IPS-NIHi7 (cell line): ENCODE measurements at regions not wholly inside any gene's neighbourhood (a gene's known extent, or its start where the extent isn't known, plus 50 kb on each side); places are given as distances from the start of the nearest gene placed in this dataset.
A peak's percentile ranks its signal among the peaks of the same experiment; 100 is the strongest.
"Not testable (repeated sequence)": the region's sequence is repeated elsewhere in the genome, so short reads cannot be mapped to it uniquely, and the experiment has no call there.

ENCODE experiments used
- DNase-seq: peaks from one replicate; pipeline ENCODE4 v3.0.0; 2012; ENCODE audit warnings: mixed read lengths; ENCODE audit errors: extremely low spot score

GRCh38 chr2:3036432-3037125, 341.0 kb downstream of the EIPR1 start:
- DNase-seq, result no peak

- no peak for DNase-seq
Observed at GRCh38 chr2:3035385-3036050, 342.1 kb downstream of the EIPR1 start.

GRCh38 chr2:3034856-3035255, 342.8 kb downstream of the EIPR1 start:
- DNase-seq, result no peak

GRCh38 chr2:3034396-3034795, 343.2 kb downstream of the EIPR1 start:
- DNase-seq, result no peak

- DNase-seq, result no peak
Observed at GRCh38 chr2:3033315-3033714, 344.3 kb downstream of the EIPR1 start.

- not testable (repeated sequence) for DNase-seq
Observed at GRCh38 chr2:3030791-3031190, 346.8 kb downstream of the EIPR1 start.

- no peak for DNase-seq
Observed at GRCh38 chr2:3025984-3026383, 351.6 kb downstream of the EIPR1 start.

GRCh38 chr2:3025261-3025660, 352.4 kb downstream of the EIPR1 start:
- DNase-seq, result peak; percentile 5

- DNase-seq, result peak; percentile 50
Observed at GRCh38 chr2:3024401-3024935, 353.1 kb downstream of the EIPR1 start.

GRCh38 chr2:3023531-3023930, 354.1 kb downstream of the EIPR1 start:
- DNase-seq, result no peak

- peak; percentile 6 for DNase-seq
Observed at GRCh38 chr2:3022841-3023372, 354.7 kb downstream of the EIPR1 start.

GRCh38 chr2:3021720-3022119, 355.9 kb downstream of the EIPR1 start:
- no peak for DNase-seq

- DNase-seq, result no peak
Observed at GRCh38 chr2:3010001-3010400, 367.6 kb downstream of the EIPR1 start.

- no peak for DNase-seq
Observed at GRCh38 chr2:3009483-3009882, 368.1 kb downstream of the EIPR1 start.

- DNase-seq, result no peak
Observed at GRCh38 chr2:3009005-3009404, 368.6 kb downstream of the EIPR1 start.

- DNase-seq, result no peak
Observed at GRCh38 chr2:3008561-3008960, 369.1 kb downstream of the EIPR1 start.

GRCh38 chr2:3007135-3007534, 370.5 kb downstream of the EIPR1 start:
- no peak for DNase-seq

- DNase-seq, result no peak
Observed at GRCh38 chr2:3005859-3006501, 371.6 kb downstream of the EIPR1 start.

- DNase-seq, result peak; percentile 47
Observed at GRCh38 chr2:3001615-3002560, 375.7 kb downstream of the EIPR1 start.

- no peak for DNase-seq
Observed at GRCh38 chr2:3000968-3001367, 376.6 kb downstream of the EIPR1 start.

- no peak for DNase-seq
Observed at GRCh38 chr2:3000125-3000524, 377.5 kb downstream of the EIPR1 start.
